Naive thymus-derived CD4-positive, alpha-beta T cell (primary cell): ENCODE measurements at regions not wholly inside any gene's neighbourhood (a gene's known extent, or its start where the extent isn't known, plus 50 kb on each side); places are given as distances from the start of the nearest gene placed in this dataset.

Source experiments
- ATAC-seq: fragments of 150-1000 bp; cut with Tn5 transposase; 2 replicates; pipeline ENCODE4 v1.10.0; 2021; ENCODE audit warnings: mild to moderate bottlenecking, moderate library complexity
- CTCF ChIA-PET: fragments of 350-600 bp; sonication (Branson Sonifier 250); formaldehyde crosslinking; loops from one replicate; lab custom pipeline; 2021; ENCODE audit warnings: antibody characterized with exemption; lab: Charles Lee
- POLR2A ChIA-PET: fragments of 350-600 bp; sonication (Branson Sonifier 250); formaldehyde crosslinking; loops from one replicate; lab custom pipeline; 2021; ENCODE audit warnings: antibody characterized with exemption, inconsistent platforms; lab: Charles Lee
- DNase-seq, 9 donors: peaks; one replicate each; pipeline versions ENCODE4 v3.0.0 to v3.0.0-alpha.2; 2020 to 2022; ENCODE audit warnings: mixed read lengths in 1 of 9
- H3K27ac ChIP-seq: one replicate; pipeline ENCODE4 v1.7.0; 2013; ENCODE audit warnings: mild to moderate bottlenecking, low read depth, low read length, moderate library complexity
- H3K27me3 ChIP-seq, 2 donors: one replicate each; pipeline ENCODE4 v1.7.0; 2013; ENCODE audit warnings: low read length in 2 of 2, mild to moderate bottlenecking in 2 of 2, moderate library complexity in 2 of 2; ENCODE audit not compliant: control insufficient read depth in 2 of 2, insufficient read depth in 2 of 2
- H3K36me3 ChIP-seq, 3 experiments: 1 replicate in 2 of 3; 2 replicates in 1 of 3; pipeline ENCODE4 v1.7.0; 2013; ENCODE audit warnings: low read length in 3 of 3, mild to moderate bottlenecking in 3 of 3, moderate library complexity in 1 of 3; ENCODE audit not compliant: insufficient read depth in 3 of 3, control insufficient read depth in 2 of 3
- H3K4me1 ChIP-seq, 2 donors: one replicate each; pipeline ENCODE4 v1.7.0; 2013; ENCODE audit warnings: low read length in 2 of 2, mild to moderate bottlenecking in 2 of 2, moderate library complexity in 1 of 2; ENCODE audit not compliant: control insufficient read depth in 2 of 2, insufficient read depth in 2 of 2
- H3K4me3 ChIP-seq: 2 replicates; pipeline ENCODE4 v1.7.0; 2013; ENCODE audit warnings: mild to moderate bottlenecking, low read length
- H3K9me3 ChIP-seq, 3 experiments: 1 replicate in 2 of 3; 2 replicates in 1 of 3; pipeline ENCODE4 v1.7.0; 2013; ENCODE audit warnings: low read length in 3 of 3; ENCODE audit not compliant: control insufficient read depth in 2 of 3
- H3K27ac Mint-ChIP-seq, 9 donors: one replicate each; pipeline ENCODE4 v1.8.0; 2020 to 2022; ENCODE audit warnings: mixed read lengths in 9 of 9, mild to moderate bottlenecking in 8 of 9, moderate library complexity in 5 of 9, inconsistent platforms in 2 of 9
- H3K27me3 Mint-ChIP-seq, 5 donors: one replicate each; pipeline ENCODE4 v1.8.0; 2021 to 2022; ENCODE audit warnings: mixed read lengths in 5 of 5, mild to moderate bottlenecking in 1 of 5
- H3K36me3 Mint-ChIP-seq, 5 donors: one replicate each; pipeline ENCODE4 v1.8.0; 2020 to 2022; ENCODE audit warnings: mixed read lengths in 5 of 5, mild to moderate bottlenecking in 3 of 5, inconsistent platforms in 1 of 5
- H3K4me1 Mint-ChIP-seq, 7 donors: one replicate each; pipeline ENCODE4 v1.8.0; 2020 to 2022; ENCODE audit warnings: mixed read lengths in 7 of 7, mild to moderate bottlenecking in 3 of 7, inconsistent platforms in 1 of 7
- H3K4me3 Mint-ChIP-seq, 10 donors: one replicate each; pipeline ENCODE4 v1.8.0; 2020 to 2022; ENCODE audit warnings: mild to moderate bottlenecking in 10 of 10, mixed read lengths in 10 of 10, moderate library complexity in 6 of 10, inconsistent platforms in 2 of 10
- H3K9me3 Mint-ChIP-seq, 11 donors: one replicate each; pipeline ENCODE4 v1.8.0; 2020 to 2022; ENCODE audit warnings: mixed read lengths in 11 of 11, mild to moderate bottlenecking in 4 of 11, inconsistent platforms in 1 of 11, moderate library complexity in 1 of 11
- intact Hi-C, 2 donors: fragments of 100-400 bp; cut with micrococcal nuclease; formaldehyde crosslinking; loops; one replicate each; pipeline ENCODE4 v1.15.1; 2023

GRCh38 chr2:5352286-5352685 lies 339.9 kb upstream of the SOX11 start:
- intact Hi-C loops = no loop called here
- POLR2A ChIA-PET = no interaction called here

DNA sequence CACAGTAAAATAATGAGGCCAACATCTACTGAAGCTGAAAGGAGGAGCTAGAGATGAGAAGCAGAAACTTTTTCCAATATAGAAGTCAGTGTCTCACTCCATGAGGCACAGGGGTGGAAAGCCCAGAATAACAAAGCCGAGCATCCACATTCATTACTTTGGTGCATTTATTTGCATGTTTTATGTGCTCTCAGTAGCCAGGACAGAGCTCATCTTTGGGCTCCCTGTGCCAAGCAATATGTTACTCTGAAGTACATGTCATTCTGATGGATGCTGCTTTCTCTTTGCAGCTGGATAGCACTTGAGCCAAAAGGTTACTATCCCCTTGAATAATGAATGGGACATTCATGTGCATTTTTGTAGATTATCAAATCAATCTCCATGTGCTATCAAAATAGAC lies 338.6 kb upstream of the SOX11 start:
- H3K4me1 ChIP-seq = no peaks in the 10 kb centered on the region
- H3K9me3 Mint-ChIP-seq = peaks cover 0 to 7% (median 0%) of the 10 kb centered on the region in 11 donors
- no peak overlapping the region for H3K27ac Mint-ChIP-seq
- H3K27ac ChIP-seq = no peak overlapping the region
- CTCF ChIA-PET = no interaction called here
- DNase-seq (no peak), ATAC-seq (no peak)
- POLR2A ChIA-PET = no interaction called here
- H3K9me3 ChIP-seq = no peaks in the 10 kb centered on the region
- H3K4me3 Mint-ChIP-seq = no peak overlapping the region
- no peak overlapping the region for H3K4me3 ChIP-seq
- intact Hi-C loops = no loop called here
- H3K36me3 ChIP-seq = no peaks in the 10 kb centered on the region
- H3K36me3 Mint-ChIP-seq = no peaks in the 10 kb centered on the region
- no peaks in the 10 kb centered on the region for H3K4me1 Mint-ChIP-seq
- no peaks in the 10 kb centered on the region for H3K27me3 ChIP-seq
- no peaks in the 10 kb centered on the region for H3K27me3 Mint-ChIP-seq

More at GRCh38 chr2:5352286-5352685, 339.9 kb upstream of the SOX11 start:
- peaks cover 0 to 7% (median 0%) of the 10 kb centered on the region in 11 donors for H3K9me3 Mint-ChIP-seq
- Histone ChIP-seq H3K4me1 (no peaks in the 10 kb centered on the region), H3K36me3 (no peaks in the 10 kb centered on the region), H3K9me3 (no peaks in the 10 kb centered on the region), H3K4me3 (no peak overlapping the region), H3K27me3 (no peaks in the 10 kb centered on the region), H3K27ac (no peak overlapping the region)
- no peaks in the 10 kb centered on the region for H3K27me3 Mint-ChIP-seq
- no peaks in the 10 kb centered on the region for H3K4me1 Mint-ChIP-seq
- H3K27ac Mint-ChIP-seq = no peak overlapping the region
- no peak overlapping the region for H3K4me3 Mint-ChIP-seq
- CTCF ChIA-PET = no interaction called here
- no peaks in the 10 kb centered on the region for H3K36me3 Mint-ChIP-seq
- DNase-seq (no peak), ATAC-seq (no peak)

- H3K36me3 Mint-ChIP-seq = no peaks in the 10 kb centered on the region
- H3K27me3 Mint-ChIP-seq = no peaks in the 10 kb centered on the region
- H3K27ac ChIP-seq = no peak overlapping the region
- DNase-seq = no peak
- ChIA-PET CTCF (interaction anchor here (0.7 kb wide), 1 partner anchor 70 kb away, joined by 3 read pairs; no protein-coding TSS in a partner anchor), POLR2A (no interaction called here)
- H3K27ac Mint-ChIP-seq = no peak overlapping the region
- no peaks in the 10 kb centered on the region for H3K36me3 ChIP-seq
- intact Hi-C loops = no loop called here
- no peaks in the 10 kb centered on the region for H3K27me3 ChIP-seq
- H3K9me3 Mint-ChIP-seq = peaks cover 0 to 5% (median 0%) of the 10 kb centered on the region in 11 donors
- no peak overlapping the region for H3K4me3 Mint-ChIP-seq
- H3K4me3 ChIP-seq = no peak overlapping the region
- no peak for ATAC-seq
- H3K4me1 ChIP-seq = no peaks in the 10 kb centered on the region
- no peaks in the 10 kb centered on the region for H3K9me3 ChIP-seq
- H3K4me1 Mint-ChIP-seq = no peaks in the 10 kb centered on the region
Measured at GRCh38 chr2:5359397-5359796, 332.8 kb upstream of the SOX11 start.

GRCh38 chr2:5360081-5360480 lies 332.1 kb upstream of the SOX11 start:
- H3K9me3 Mint-ChIP-seq = peaks cover 0 to 8% (median 0%) of the 10 kb centered on the region in 11 donors
- Histone ChIP-seq H3K9me3 (no peaks in the 10 kb centered on the region), H3K36me3 (no peaks in the 10 kb centered on the region), H3K4me1 (no peaks in the 10 kb centered on the region), H3K27me3 (no peaks in the 10 kb centered on the region), H3K4me3 (no peak overlapping the region), H3K27ac (no peak overlapping the region)
- no peaks in the 10 kb centered on the region for H3K4me1 Mint-ChIP-seq
- no peak for DNase-seq
- intact Hi-C loops = no loop called here
- no peaks in the 10 kb centered on the region for H3K27me3 Mint-ChIP-seq
- H3K4me3 Mint-ChIP-seq = no peak overlapping the region
- no peak for ATAC-seq
- ChIA-PET POLR2A (no interaction called here), CTCF (interaction anchor here (0.7 kb wide), 1 partner anchor 71 kb away, joined by 3 read pairs; no protein-coding TSS in a partner anchor)
- H3K36me3 Mint-ChIP-seq = no peaks in the 10 kb centered on the region
- no peak overlapping the region for H3K27ac Mint-ChIP-seq

- peaks cover 0 to 8% (median 0%) of the 10 kb centered on the region in 11 donors for H3K9me3 Mint-ChIP-seq
- H3K27ac Mint-ChIP-seq = no peak overlapping the region
- CTCF ChIA-PET = no interaction called here
- ATAC-seq (no peak), DNase-seq (no peak)
- no peaks in the 10 kb centered on the region for H3K9me3 ChIP-seq
- H3K27me3 Mint-ChIP-seq = peaks cover 0 to 4% (median 0%) of the 10 kb centered on the region in 5 donors
- H3K36me3 Mint-ChIP-seq = no peaks in the 10 kb centered on the region
- H3K36me3 ChIP-seq = no peaks in the 10 kb centered on the region
- H3K4me3 ChIP-seq = no peak overlapping the region
- no peaks in the 10 kb centered on the region for H3K4me1 ChIP-seq
- no peak overlapping the region for H3K27ac ChIP-seq
- no peak overlapping the region for H3K4me3 Mint-ChIP-seq
- intact Hi-C loops = no loop called here
- no peaks in the 10 kb centered on the region for H3K27me3 ChIP-seq
- POLR2A ChIA-PET = interaction anchor here (0.5 kb wide), 1 partner anchor 22 kb away, joined by 3 read pairs; no protein-coding TSS in a partner anchor
- no peaks in the 10 kb centered on the region for H3K4me1 Mint-ChIP-seq
Measured at GRCh38 chr2:5364361-5364760, 327.8 kb upstream of the SOX11 start.

- H3K9me3 Mint-ChIP-seq = peaks cover 0 to 4% (median 0%) of the 10 kb centered on the region in 11 donors
- no peak overlapping the region for H3K4me3 Mint-ChIP-seq
- no peaks in the 10 kb centered on the region for H3K36me3 Mint-ChIP-seq
- DNase-seq (peak in 1 of 9 donors; percentile 69), ATAC-seq (no peak)
- peaks cover 0 to 4% (median 0%) of the 10 kb centered on the region in 5 donors for H3K27me3 Mint-ChIP-seq
- Histone ChIP-seq H3K4me3 (no peak overlapping the region), H3K27ac (no peak overlapping the region), H3K9me3 (no peaks in the 10 kb centered on the region), H3K4me1 (no peaks in the 10 kb centered on the region), H3K36me3 (no peaks in the 10 kb centered on the region), H3K27me3 (no peaks in the 10 kb centered on the region)
- no peak overlapping the region for H3K27ac Mint-ChIP-seq
- ChIA-PET POLR2A (no interaction called here), CTCF (no interaction called here)
- intact Hi-C loops = loop anchor here in 1 of 2 donors (1.0 kb wide), 1 partner anchor 1407 kb away; no protein-coding TSS in a partner anchor
- H3K4me1 Mint-ChIP-seq = no peaks in the 10 kb centered on the region
Measured at GRCh38 chr2:5365871-5366461, 326.2 kb upstream of the SOX11 start.

GRCh38 chr2:5367321-5367720 lies 324.9 kb upstream of the SOX11 start:
- Histone ChIP-seq H3K27me3 (no peaks in the 10 kb centered on the region), H3K27ac (no peak overlapping the region), H3K4me3 (no peak overlapping the region), H3K9me3 (no peaks in the 10 kb centered on the region), H3K36me3 (no peaks in the 10 kb centered on the region), H3K4me1 (no peaks in the 10 kb centered on the region)
- Mint-ChIP-seq H3K36me3 (no peaks in the 10 kb centered on the region), H3K27ac (no peak overlapping the region), H3K4me3 (no peak overlapping the region), H3K4me1 (no peaks in the 10 kb centered on the region), H3K27me3 (peaks cover 0 to 4% (median 0%) of the 10 kb centered on the region in 5 donors), H3K9me3 (peaks cover 0 to 4% (median 0%) of the 10 kb centered on the region in 11 donors)
- intact Hi-C loops = no loop called here
- DNase-seq = no peak
- ATAC-seq = no peak
- CTCF ChIA-PET = no interaction called here
- POLR2A ChIA-PET = no interaction called here
